SK-N-SH (cell line): ENCODE measurements at regions not wholly inside any gene's neighbourhood (a gene's known extent, or its start where the extent isn't known, plus 50 kb on each side); places are given as distances from the start of the nearest gene placed in this dataset.

Source experiments
- CHD2 ChIP-seq: fragments of 150-350 bp; IDR thresholded peaks from 2 replicates; pipeline ENCODE4 v1.6.1; 2018; ENCODE audit warnings: low read length; ENCODE audit not compliant: partially characterized antibody
- CTCF ChIP-seq: fragments of 200-600 bp; sonication (generic); IDR thresholded peaks from 2 replicates; pipeline ENCODE4 v1.6.1; 2017; ENCODE audit warnings: antibody characterized with exemption, mild to moderate bottlenecking, moderate library complexity
- ELF1 ChIP-seq: IDR thresholded peaks from 2 replicates; pipeline ENCODE4 v1.4.0; 2012
- EP300 ChIP-seq, 2 experiments: IDR thresholded peaks; 2 replicates each; pipeline versions ENCODE4 v1.4.0 to v1.6.1; 2012; ENCODE audit warnings: borderline replicate concordance in 1 of 2, low read depth in 1 of 2, low read length in 1 of 2
- EZH2phosphoT487 ChIP-seq: fragments of 200-600 bp; sonication (generic); IDR thresholded peaks from 2 replicates; pipeline ENCODE4 v1.6.1; 2017; ENCODE audit warnings: low read depth, mixed run types, mild to moderate bottlenecking, antibody characterized with exemption, moderate library complexity, borderline replicate concordance
- FOXJ3 ChIP-seq: sonication (generic); formaldehyde crosslinking; IDR thresholded peaks from 2 replicates; pipeline ENCODE4 v1.5.1; 2020; ENCODE audit warnings: mild to moderate bottlenecking, missing genetic modification reagents
- FOXM1 ChIP-seq: IDR thresholded peaks from 2 replicates; pipeline ENCODE4 v1.4.0; 2012; ENCODE audit warnings: low read depth, mild to moderate bottlenecking
- GABPA ChIP-seq: IDR thresholded peaks from 2 replicates; pipeline ENCODE4 v1.4.0; 2012; ENCODE audit warnings: low read depth, mild to moderate bottlenecking
- MAX ChIP-seq: IDR thresholded peaks from 2 replicates; pipeline ENCODE4 v1.4.0; 2012; ENCODE audit warnings: low read depth
- POLR2AphosphoS5 ChIP-seq: IDR thresholded peaks from 2 replicates; pipeline ENCODE4 v1.6.1; 2012; ENCODE audit warnings: low read depth, low read length
- TCF12 ChIP-seq: IDR thresholded peaks from 2 replicates; pipeline ENCODE4 v1.4.0; 2012
- USF2 ChIP-seq: fragments of 150-350 bp; IDR thresholded peaks from 2 replicates; pipeline ENCODE4 v1.6.1; 2017; ENCODE audit warnings: antibody characterized with exemption, low read length, low read depth, borderline replicate concordance

DNA sequence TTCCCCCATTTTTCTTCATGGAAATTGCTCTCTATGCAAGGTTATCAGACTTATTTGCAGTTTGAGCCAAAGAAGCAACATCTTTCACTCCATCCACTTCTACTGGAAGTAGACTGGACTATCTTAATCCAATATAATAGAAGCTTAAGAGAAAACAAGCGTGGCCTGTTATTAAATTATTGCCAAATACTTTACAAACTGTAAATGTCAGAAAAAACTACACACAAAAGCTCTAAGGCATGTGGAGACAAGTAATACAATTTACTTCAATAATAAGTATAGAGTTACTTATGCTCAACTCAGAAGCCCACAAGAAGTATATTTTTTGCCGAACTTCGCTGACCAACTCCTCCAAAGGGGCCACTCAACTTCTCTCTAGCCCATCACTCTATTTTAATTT is 120.3 kb downstream of the BDH1 start:
- no peak for TF ChIP-seq EP300 (IDR thresholded peaks at IDR 0.05; ENCODE audit: borderline replicate concordance in 1 of 2, low read depth in 1 of 2, low read length in 1 of 2)
- no peak for TF ChIP-seq CTCF
- no peak for TF ChIP-seq ELF1
- TF ChIP-seq TCF12, result no peak
- no peak for TF ChIP-seq CHD2
- TF ChIP-seq FOXJ3, result no peak
- TF ChIP-seq GABPA, result no peak
- no peak for TF ChIP-seq MAX
- TF ChIP-seq POLR2AphosphoS5, result no peak
- TF ChIP-seq USF2, result no peak
- TF ChIP-seq FOXM1, result no peak
- TF ChIP-seq EZH2phosphoT487, result no peak
